ENCODE measurements at regions not wholly inside any gene's neighbourhood (a gene's known extent, or its start where the extent isn't known, plus 50 kb on each side); places are given as distances from the start of the nearest gene placed in this dataset.

DNA sequence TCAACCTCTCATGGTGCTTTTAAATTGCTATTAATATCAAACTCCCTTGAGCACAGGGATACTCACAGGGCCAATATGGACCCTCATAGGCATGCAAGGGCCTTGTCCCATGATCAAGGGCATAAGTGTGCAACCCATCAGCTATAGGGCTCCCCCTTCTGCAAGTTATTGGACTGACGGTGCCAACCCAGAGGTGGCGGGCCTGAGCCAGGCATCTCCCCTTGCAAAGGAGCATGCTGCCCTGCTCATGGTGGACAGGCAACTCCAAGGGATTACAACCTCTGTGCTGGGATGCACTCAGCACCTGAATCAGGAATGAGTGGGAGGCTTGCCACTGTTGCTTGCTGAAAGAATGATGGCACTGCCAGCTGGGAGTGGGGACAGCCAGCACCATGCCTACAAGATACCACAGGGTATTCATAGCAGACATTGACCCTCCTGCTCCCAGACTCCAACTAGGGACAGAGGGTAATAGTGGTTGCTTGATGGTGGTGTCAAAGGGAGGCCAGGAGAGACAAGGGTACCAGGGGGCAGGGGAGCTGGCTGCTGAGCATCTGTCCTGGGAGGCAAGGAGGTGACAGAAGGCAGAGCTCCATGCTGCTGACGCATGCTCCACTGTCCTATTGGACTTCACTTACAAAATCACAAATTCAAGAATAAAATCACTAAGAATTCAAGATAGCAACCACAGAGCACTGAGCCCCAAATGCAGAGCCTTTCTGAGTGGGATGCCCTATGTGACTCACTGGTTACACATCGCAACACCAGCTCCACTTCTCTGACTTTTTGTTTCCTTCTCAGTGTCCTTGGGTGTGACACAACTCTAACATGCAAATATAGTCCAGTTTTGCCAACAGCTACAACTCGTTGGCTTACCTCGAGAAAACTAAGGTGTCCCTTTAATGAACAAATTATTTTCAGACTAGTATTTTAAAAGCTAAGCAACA is 157.1 kb upstream of the CCDC150 start:
- TF ChIP-seq, protein P1, sequence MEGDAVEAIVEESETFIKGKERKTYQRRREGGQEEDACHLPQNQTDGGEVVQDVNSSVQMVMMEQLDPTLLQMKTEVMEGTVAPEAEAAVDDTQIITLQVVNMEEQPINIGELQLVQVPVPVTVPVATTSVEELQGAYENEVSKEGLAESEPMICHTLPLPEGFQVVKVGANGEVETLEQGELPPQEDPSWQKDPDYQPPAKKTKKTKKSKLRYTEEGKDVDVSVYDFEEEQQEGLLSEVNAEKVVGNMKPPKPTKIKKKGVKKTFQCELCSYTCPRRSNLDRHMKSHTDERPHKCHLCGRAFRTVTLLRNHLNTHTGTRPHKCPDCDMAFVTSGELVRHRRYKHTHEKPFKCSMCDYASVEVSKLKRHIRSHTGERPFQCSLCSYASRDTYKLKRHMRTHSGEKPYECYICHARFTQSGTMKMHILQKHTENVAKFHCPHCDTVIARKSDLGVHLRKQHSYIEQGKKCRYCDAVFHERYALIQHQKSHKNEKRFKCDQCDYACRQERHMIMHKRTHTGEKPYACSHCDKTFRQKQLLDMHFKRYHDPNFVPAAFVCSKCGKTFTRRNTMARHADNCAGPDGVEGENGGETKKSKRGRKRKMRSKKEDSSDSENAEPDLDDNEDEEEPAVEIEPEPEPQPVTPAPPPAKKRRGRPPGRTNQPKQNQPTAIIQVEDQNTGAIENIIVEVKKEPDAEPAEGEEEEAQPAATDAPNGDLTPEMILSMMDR (IDR thresholded peaks at IDR 0.05): no peak
- no peak for TF ChIP-seq POLR2A (IDR thresholded peaks at IDR 0.05)

All from ovary (tissue), 3 donors.